Fibroblast of lung (primary cell): ENCODE measurements at regions not wholly inside any gene's neighbourhood (a gene's known extent, or its start where the extent isn't known, plus 50 kb on each side); places are given as distances from the start of the nearest gene placed in this dataset.

Experiments
- CTCF ChIP-seq, 2 donors: IDR thresholded peaks in 1 of 2; conservative IDR thresholded peaks in 1 of 2; 1 replicate in 1 of 2; 2 replicates in 1 of 2; pipeline ENCODE4 v1.5.1; 2011 to 2012; ENCODE audit warnings: low read length in 2 of 2, control low read depth in 1 of 2, inconsistent platforms in 1 of 2, low read depth in 1 of 2, mild to moderate bottlenecking in 1 of 2
- EZH2 ChIP-seq: IDR thresholded peaks from 2 replicates; pipeline ENCODE4 v1.5.1; 2012; ENCODE audit warnings: low read length, control low read depth, mild to moderate bottlenecking; ENCODE audit errors: missing control alignments

GRCh38 chr2:167608487-167608886 lies 638.9 kb downstream of the STK39 start:
- no peak for TF ChIP-seq CTCF (conservative IDR thresholded peaks at IDR 0.05 in 1 of 2, IDR thresholded peaks at IDR 0.05 in 1 of 2; ENCODE audit: low read depth in 1 of 2, low read length in 2 of 2)
- TF ChIP-seq EZH2 = no peak
